ENCODE measurements at regions not wholly inside any gene's neighbourhood (a gene's known extent, or its start where the extent isn't known, plus 50 kb on each side); places are given as distances from the start of the nearest gene placed in this dataset.

GRCh38 chr9:16347886-16348285 is 522.6 kb downstream of the BNC2 start:
- no peak for DNase-seq

DNA sequence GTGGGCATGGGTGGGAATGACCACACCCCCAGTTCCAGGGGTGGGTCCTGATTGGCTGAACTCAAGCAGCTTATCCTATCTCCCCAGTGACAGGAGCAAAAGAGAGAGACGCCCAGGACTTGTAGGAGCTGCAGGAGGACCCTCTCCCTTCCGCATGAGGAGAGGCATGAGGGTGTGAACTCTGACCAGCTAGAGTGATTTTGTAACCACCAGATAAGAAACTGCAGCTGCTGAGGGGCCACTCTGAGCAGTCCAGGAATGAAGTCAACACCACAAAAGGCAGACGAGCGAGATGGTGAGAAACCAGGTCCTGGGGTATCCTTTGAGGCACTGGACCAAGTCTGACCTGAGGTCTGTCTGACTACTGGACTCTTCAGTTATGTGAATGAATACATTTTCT is 521.9 kb downstream of the BNC2 start:
- no peak for DNase-seq

DNA sequence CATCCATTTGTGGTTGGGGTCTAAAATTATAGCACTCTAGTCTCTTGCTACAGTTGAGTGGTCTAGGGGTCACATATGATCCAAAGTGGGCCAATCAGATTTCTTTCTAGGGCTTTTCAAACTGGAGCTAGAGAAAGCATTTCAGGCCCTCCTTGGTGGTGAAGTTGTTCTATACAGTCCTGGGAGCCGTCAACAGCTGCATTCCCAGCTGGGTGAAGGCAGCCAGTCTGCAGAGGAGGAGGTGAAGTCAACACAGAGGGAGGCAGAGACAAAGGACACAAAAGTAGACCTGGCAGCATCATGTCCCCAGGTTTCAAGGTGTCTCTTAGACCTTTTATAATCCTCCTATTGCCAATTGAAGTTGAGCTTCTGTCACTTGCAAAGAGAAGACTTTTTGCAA is 518.2 kb downstream of the BNC2 start:
- no peak for DNase-seq

GRCh38 chr9:16352791-16353401 is 517.6 kb downstream of the BNC2 start:
- no peak for DNase-seq

DNA sequence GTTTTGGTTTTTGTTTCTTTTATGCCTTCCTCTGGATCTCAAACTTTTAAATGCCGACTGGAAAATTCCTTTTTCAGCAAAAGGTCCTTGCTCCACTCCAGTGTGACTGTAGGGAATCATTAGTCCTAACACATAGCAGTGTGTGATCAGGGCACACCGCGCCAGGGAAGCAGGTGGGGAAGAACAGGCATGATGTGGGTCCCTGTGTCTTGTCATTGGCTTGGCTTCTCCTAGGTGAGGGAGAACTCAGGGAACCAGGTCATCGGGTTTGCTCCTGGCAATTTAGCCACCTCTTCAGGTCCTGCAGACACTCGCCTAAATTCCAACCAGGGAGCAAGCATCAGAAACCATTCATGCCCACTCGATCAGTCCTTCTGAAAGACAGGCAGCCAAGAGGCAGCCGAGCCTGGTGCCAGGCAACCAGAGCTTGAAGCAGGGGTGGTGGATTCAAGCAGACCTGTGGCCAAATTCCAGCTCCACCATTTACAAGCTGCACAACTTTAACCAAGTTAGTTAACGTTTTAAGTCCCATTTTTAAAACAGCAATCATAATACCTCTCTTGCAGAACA is 514.2 kb downstream of the BNC2 start:
- no peak for DNase-seq

GRCh38 chr9:16357828-16358227 is 512.6 kb downstream of the BNC2 start:
- DNase-seq, result no peak

- DNase-seq, result no peak
Observed at GRCh38 chr9:16358751-16359150, 511.7 kb downstream of the BNC2 start.

All from NCI-H2081 (cell line).